Activated CD4-positive, alpha-beta T cell treated with anti-CD3 and anti-CD28 coated beads, Interleukin-2, amount 50 U/mL, for 24 hours (primary cell): ENCODE measurements at regions not wholly inside any gene's neighbourhood (a gene's known extent, or its start where the extent isn't known, plus 50 kb on each side); places are given as distances from the start of the nearest gene placed in this dataset.
"Not testable (repeated sequence)": the region's sequence is repeated elsewhere in the genome, so short reads cannot be mapped to it uniquely, and the experiment has no call there.

ENCODE experiments used
- DNase-seq, 2 donors: peaks; one replicate each; pipeline ENCODE4 v3.0.0-alpha.2; 2020; ENCODE audit warnings: low read depth in 1 of 2, low spot score in 1 of 2

DNA sequence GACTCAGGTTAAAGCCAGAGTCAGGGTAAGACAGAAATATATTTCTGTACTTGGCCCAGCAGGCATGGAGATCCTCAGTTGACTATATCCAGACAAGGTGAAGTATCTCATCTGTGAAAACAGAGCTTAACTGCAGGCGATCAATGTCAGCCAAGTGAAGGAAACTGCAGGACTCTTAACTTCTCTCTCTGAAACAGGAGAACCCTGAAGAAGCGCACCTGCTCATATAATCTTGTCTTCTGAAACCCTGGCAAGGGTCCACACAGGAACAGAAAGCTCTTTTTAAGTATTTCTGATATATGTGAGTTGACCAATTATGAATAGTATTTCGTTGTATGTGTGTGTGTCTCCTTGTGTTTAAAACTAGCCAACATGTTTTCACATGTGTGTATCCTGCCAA, 504.8 kb upstream of the SLITRK5 start:
- DNase-seq = no peak

GRCh38 chr13:87168390-87168789, 502.8 kb upstream of the SLITRK5 start:
- no peak for DNase-seq

- no peak for DNase-seq
Observed at GRCh38 chr13:87169337-87169736, 501.8 kb upstream of the SLITRK5 start.

- DNase-seq = no peak
Observed at GRCh38 chr13:87172166-87172835, 498.9 kb upstream of the SLITRK5 start.

GRCh38 chr13:87185138-87185537, 486.0 kb upstream of the SLITRK5 start:
- DNase-seq = not testable (repeated sequence)

- DNase-seq = not testable (repeated sequence)
Observed at GRCh38 chr13:87186647-87187046, 484.5 kb upstream of the SLITRK5 start.

GRCh38 chr13:87191485-87191884, 479.7 kb upstream of the SLITRK5 start:
- DNase-seq = not testable (repeated sequence)

- DNase-seq = no peak
Observed at GRCh38 chr13:87198371-87198770, 472.8 kb upstream of the SLITRK5 start.

- no peak for DNase-seq
Observed at GRCh38 chr13:87206708-87207107, 464.5 kb upstream of the SLITRK5 start.

DNA sequence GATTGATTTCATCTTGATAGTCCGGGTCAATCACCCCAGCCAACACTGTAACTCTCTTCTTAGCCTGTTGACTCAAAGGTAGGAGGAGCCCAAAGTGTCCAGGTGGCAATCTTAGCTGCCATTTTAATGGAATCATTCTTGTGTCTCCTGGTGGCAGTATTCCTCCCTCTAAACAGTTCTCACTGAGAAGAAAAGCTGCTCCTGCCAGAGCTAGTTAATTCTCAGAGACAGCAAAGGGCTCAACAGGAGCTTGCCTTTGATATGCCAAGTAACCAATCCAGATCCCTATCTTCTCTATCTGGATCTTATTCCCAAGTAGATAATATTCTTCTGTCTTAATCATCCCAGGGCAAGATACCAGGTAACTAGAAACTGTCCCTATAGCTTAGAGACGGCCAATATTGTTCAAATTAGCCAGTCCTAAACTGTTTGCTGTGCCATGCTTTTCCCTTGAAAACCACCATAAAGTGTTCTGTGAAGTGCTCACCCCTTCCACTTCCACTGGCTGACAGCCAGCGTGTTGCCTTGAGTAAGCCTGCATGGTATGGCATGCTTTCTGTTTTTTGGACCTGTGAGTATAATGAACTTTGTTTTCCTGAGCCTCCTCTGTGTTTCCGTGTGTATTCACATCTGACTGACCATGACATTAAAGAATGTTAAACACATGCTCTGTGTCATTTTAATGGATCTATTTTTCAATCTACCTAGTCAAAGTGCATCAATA, 463.7 kb upstream of the SLITRK5 start:
- no peak for DNase-seq

- no peak for DNase-seq
Observed at GRCh38 chr13:87208636-87209035, 462.5 kb upstream of the SLITRK5 start.

DNA sequence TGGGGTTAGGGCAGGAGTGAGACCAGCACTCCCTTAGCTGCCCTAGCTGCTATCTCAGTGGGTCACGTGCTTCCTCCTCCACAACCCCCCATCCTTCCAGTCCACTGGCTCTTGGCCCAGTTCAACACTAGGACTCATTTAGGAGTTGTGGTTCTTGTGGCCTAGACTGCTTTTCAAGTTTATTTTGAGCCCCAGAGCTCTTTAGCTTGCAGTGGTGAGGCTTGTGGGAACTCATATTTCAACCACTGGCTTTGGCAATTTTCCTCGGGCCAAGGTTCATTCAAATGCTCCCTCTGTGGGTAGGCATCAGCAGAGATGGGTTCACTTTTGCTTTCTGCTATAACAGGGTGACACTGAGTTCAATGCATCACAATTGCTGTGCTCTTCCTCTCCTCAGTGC, 436.2 kb upstream of the SLITRK5 start:
- no peak for DNase-seq

DNA sequence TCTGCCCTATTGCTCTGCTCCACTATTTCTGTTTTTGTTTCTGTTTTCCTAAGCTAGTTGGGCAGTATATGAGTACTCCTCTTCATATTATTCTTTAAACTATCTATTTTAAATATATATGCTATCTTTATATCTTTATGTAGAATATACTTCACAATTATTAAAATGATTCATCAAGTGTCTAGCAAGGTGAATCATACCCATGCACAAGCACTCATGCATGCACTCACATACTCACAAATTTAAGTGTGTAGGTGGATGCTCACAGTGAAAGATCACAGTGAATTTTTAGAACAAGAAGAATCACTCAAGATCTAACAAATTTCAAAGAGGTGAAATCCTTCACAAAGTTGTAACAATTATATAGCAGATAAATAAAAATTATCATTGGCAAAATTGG, 435.6 kb upstream of the SLITRK5 start:
- DNase-seq = no peak

DNA sequence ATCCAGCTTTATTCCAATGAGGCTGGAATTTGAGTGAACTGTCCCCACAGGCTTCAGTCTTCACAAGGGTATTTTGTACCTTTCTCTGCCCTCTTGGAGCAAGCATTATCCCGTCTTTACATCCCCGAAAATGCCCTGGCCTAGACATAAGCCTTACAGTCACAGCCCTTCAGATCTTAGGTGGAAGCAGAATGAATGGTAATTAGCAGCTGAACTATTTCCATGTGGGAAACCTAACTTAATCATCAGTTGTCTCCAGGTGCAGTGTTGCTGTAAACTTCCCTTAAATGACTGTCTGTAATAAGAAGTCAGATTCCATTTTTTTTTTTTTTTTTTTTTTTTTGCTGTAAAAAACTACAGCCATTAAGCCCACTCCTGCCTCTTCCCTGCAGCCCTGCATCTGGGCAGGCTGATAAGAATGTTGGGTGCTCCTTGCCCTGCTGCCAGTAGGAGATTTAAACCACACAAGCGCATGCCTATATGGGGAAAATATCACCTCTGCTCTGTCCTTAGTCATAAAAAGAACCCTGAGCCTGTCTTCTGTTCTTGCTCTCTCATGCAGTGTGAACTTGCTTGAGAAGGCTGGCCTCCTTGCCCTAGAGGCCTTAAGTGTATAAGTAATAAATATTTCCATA, 426.8 kb upstream of the SLITRK5 start:
- no peak for DNase-seq

DNA sequence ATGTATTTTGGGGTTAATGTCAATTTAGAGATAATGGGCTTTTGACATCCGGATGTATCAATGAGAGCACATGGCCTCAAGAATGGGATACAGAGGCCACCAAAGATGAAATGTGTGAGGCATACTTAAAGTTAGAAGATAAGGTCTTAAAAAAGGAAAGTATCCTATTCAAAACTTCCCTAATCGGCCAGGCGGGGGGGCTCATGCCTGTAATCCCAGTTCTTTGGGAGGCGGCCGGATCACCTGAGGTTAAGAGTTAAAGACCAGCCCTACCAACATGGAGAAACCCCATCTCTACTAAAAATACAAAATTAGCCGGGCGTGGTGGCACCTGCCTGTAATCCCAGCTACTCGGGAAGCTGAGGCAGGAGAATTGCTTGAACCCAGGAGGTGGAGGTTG, 421.3 kb upstream of the SLITRK5 start:
- not testable (repeated sequence) for DNase-seq

- no peak for DNase-seq
Observed at GRCh38 chr13:87255394-87255793, 415.8 kb upstream of the SLITRK5 start.

DNA sequence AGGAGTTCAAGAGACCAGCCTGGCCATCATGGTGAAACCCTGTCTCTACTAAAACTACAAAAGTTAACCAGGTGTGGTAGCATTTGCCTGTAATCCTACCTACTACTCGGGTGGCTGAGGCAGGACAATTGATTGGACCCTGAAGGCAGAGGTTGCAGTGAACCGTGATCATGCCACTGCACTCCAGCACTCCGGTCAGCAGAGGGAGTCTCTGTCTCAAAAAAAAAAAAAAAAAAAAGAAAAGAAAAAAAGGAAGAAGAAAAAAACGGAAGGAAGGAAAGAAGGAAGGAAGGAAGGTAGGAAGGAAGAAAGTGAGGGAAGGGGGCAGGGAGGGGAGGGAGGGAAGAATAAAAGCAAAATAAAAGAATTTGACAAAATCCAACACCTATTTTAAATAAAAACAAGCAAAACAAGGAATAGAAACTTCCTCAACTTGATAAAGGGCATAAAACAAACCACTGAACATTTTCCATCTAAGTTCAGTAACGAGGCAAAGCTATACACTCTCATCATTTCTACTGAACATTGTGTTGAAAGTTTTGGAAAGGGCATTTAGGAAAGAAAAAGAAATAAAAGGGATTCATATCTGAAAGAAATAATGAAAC, 411.6 kb upstream of the SLITRK5 start:
- DNase-seq = no peak

DNA sequence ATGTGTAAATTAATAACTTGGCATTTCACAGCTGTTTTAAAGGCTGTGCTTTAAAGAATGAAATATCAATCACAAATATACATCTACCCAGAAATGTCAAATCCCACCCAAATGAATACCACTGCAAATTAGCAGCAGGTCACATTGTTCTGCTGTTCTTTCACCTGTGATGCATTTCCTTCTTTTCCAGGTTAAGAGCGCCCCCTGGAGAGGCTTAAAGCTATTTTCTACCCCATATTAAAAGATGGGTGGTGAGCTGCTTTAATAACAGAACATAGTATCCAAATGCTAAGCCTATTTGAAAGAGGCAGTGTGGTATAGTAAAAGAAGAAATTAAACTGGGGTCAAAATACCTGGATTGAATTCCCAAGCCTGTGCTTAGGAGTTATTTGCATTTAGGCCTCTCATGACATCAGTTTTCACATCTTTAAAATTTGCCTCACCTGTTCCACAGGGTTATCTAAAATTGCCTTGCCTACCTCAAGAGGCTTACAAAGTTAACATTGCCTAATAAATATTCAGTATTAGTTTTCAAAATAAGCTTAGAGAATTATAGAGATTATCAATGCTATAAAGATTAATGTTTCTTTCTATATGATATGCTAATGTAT, 396.9 kb upstream of the SLITRK5 start:
- peak in 1 of 2 donors; percentile 1 for DNase-seq

GRCh38 chr13:87280139-87280538, 391.0 kb upstream of the SLITRK5 start:
- no peak for DNase-seq

GRCh38 chr13:87287721-87288120, 383.4 kb upstream of the SLITRK5 start:
- no peak for DNase-seq

GRCh38 chr13:87295636-87296035, 375.5 kb upstream of the SLITRK5 start:
- DNase-seq = no peak

DNA sequence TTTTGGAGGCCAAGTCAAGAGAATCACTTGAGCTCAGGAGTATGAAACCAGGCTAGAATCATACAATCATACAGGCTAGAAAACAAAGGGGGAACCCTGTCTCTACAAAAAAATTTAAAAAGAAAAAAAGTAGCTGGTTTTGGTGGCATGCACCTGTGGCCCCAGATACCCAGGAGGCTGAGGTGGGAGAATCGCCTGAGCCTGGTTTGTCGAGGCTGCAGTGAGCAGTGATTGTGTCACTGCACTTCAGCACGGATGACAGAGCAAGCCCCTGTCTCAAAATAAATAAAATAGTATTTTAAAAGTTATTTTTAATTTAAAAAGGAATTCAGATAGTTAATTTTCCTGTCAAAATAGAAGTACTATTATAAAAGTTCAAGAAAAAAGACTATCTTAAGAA, 369.1 kb upstream of the SLITRK5 start:
- DNase-seq = no peak
